H1 (cell line): ENCODE measurements at regions not wholly inside any gene's neighbourhood (a gene's known extent, or its start where the extent isn't known, plus 50 kb on each side); places are given as distances from the start of the nearest gene placed in this dataset.

Source experiments
- BRCA1 ChIP-seq: IDR thresholded peaks from 2 replicates; pipeline ENCODE4 v1.6.1; 2012; ENCODE audit warnings: low read depth, low read length, improper control_type of control experiment
- CREB1 ChIP-seq: IDR thresholded peaks from 2 replicates; pipeline ENCODE4 v1.6.1; 2012; ENCODE audit warnings: inconsistent platforms
- SIN3A ChIP-seq, 2 experiments: IDR thresholded peaks in 1 of 2; conservative IDR thresholded peaks in 1 of 2; 2 replicates each; pipeline ENCODE4 v1.6.1; 2011 to 2012; ENCODE audit warnings: low read length in 2 of 2, improper control_type of control experiment in 1 of 2, low read depth in 1 of 2, mild to moderate bottlenecking in 1 of 2

- TF ChIP-seq SIN3A (conservative IDR thresholded peaks at IDR 0.05 in 1 of 2, IDR thresholded peaks at IDR 0.05 in 1 of 2; ENCODE audit: low read depth in 1 of 2, low read length in 2 of 2), result no peak
- no peak for TF ChIP-seq BRCA1
- no peak for TF ChIP-seq CREB1
Measured at GRCh38 chr16:50446861-50447260, 78.1 kb upstream of the BRD7 start.
